GM21717 (cell line): ENCODE measurements at regions not wholly inside any gene's neighbourhood (a gene's known extent, or its start where the extent isn't known, plus 50 kb on each side); places are given as distances from the start of the nearest gene placed in this dataset.
"Not testable (repeated sequence)": the region's sequence is repeated elsewhere in the genome, so short reads cannot be mapped to it uniquely, and the experiment has no call there.

Experiments used
- ATAC-seq: cut with Tn5 transposase; IDR thresholded peaks from one replicate; pipeline ENCODE4 v1.9.1; 2021; ENCODE audit warnings: mild to moderate bottlenecking, moderate library complexity; ENCODE audit not compliant: unreplicated experiment

DNA sequence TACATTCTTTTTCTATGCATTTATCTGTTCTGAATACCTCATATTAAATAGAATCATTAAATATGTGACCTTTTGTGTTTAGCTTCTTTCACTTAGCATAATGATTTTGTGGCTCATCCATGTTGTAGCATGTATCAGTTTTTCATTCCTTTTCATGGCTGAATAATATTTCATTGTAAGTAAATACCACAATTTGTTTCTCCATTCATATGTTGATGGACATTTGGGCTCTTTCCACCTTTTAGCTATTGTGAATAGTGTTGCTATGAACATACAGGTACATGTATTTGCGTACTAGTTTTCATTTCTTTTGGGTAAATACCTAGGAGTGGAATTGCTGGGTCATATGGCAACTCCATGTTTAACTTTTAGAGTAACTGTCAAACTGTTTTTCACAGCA, 85.1 kb downstream of the GNL3L start:
- no peak for ATAC-seq

DNA sequence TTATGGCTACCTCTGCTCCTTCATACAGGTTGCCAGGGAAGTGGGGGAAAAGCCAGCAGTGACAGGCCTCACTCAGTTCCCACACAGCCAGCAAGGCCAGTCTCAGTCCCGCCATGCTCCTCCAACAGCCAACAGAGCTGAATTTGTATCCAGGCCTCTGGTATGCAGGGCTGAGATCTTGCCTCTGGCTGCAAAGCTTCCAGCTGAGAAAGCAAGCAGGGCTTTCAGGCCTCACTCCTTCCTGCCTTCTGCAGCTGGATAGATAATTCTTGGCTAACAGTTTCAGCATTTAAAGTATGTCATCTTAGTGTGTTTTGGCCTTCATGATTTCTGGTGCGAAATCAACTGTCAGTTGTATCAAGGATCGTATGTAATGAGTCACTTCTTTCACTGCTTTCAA, 103.6 kb downstream of the GNL3L start:
- no peak for ATAC-seq

DNA sequence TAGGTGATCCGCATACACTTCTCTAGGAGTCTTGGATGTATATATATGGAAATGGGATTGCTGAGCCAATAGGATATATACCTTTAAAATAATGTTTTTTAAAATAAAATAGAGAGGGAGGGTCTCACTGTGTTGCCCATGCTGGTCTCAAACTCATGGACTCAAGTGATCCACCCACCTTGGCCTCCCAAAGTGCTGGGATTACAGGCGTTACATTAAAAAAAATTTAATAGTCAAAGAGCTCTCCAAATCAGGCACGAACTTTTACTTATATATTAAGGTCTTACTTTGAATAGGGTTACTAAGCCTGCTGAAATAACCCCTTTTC, 109.0 kb downstream of the GNL3L start:
- no peak for ATAC-seq

DNA sequence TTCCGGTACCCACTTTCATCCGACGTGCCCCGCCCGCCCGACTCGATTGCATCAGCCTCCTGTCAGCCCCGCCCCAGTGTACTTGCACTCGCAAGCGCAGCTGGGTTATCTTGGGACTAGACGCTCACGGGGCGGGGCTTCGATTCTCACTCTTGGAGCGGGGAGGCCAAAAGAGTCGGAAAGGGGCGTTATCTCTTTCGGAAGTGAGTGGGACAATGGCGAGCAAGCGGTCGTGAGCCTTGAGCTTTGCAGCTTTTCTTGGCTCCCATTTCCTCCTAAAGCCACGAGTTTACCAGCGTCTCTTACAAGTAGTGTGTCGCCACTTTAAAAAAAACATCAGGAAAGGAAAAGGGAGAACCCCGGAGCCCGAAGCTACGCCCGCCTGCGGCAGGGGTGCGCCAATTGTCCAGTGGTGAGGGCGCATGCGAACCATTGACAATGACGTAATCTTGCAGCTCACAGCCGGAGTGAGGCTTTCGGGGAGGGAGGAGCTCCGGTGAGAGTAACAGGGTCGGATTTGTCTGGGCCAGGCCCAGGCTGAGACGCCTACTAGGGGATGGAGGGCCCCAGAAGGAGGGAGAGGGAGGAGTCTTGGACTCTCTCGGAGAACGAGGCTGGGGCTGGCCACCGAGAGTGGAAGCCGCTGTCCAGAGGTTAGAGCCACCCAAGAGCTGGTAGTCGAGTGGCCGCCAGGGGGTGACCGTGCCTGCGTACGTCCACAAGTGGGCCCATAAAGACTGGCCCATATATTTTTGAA, 109.5 kb downstream of the GNL3L start:
- peak; percentile 94 for ATAC-seq

DNA sequence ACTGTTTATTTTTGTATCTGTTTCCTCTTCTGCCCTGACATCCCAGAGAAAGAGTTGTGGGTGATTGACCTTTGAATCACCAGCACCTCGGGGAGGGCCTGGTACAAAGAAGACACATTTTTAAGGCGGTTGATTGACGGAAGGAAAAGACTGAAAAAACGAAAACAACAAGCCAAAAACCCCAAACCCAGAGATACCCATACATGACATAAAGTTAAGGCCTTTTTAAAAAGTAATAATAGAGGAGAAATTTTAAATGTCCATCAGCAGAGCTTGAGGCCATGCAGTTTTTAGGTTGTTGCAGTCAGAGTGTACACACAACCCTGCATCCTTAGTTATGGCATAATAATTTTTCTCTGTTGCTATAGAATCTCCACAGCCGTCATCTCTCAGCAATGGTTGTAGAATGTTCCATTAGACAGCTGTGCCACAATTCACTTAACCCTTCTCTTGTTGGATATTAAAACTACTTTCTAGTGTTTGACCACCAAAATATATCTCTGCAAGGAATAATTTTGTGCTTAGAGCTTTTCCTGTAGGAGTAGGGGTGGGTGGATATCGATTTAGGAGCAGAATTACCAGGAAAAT, 110.2 kb downstream of the GNL3L start:
- ATAC-seq = no peak

DNA sequence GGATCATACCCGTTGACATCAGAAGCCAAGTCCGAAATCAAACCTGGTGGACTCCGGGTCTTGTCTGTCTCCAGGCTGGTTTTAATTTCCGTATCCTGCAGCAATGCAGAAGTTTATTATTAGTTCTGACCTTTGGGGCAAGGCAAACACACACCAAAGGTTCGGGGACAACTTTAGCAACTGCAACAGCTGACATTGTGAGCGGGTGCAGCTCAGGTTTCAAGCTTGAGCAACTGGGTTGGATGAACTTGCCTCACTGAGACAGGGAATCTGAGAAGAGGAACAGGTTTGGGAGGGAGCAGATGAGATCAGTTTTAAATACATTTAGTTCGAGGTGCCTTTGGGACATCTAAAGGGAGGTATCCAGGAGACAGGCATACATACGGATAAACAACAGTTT, 110.7 kb downstream of the GNL3L start:
- ATAC-seq = no peak

DNA sequence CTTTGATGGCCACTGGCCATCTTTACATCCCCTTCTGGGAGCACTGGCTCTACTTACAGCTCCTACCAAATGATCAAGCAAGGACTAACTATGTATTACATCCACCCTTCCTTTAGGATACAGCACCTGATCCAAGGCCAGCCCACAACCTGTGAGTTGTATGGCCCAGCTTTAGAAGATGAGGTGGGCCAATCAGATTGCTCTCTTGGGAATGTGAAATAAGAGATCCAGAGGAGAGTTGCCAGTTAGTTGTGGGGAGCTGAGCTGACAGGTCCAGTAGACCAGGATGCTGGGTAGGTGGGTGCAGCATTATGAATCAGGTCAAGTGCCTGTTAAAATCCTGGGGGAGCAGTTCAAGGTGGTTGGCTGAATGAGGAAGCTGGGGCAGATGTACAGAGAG, 111.5 kb downstream of the GNL3L start:
- ATAC-seq = no peak

DNA sequence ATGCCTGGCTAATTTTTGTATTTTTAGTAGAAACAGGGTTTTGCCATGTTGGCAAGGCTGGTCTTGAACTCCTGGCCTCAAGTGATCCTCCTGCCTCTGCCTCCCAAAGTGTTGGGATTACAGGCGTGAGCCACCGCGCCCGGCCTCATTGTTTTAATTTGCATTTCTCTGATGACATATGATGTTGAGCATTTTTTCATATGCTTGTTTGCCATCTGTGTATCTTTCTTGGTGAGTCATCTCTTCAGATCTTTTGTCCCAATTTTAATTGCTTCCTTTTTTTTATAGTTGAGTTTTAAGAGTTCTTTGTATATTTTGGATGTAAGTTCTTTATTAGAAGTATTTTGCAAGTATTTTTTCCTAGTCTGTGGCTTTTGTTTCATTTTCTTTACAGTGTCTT, 117.6 kb downstream of the GNL3L start:
- not testable (repeated sequence) for ATAC-seq

DNA sequence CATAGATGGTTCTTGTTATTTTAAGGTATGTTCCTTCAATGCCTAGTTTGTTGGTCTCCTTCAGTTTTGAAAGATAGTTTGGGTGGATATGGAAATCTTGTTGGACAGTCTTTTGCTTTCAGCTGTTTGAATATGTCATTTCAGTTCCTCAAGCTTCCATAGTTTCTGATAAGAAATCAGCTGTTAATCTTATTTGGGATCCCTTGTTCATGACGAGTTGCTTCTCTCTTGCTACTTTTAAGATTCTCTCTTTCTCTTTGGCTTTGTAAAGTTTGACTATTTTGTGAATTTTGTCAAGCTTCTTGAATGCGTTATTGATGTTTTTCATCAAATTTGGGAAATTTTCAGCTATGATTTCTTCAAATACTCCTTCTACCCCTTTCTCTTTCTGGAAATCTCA, 129.5 kb downstream of the GNL3L start:
- ATAC-seq = no peak

DNA sequence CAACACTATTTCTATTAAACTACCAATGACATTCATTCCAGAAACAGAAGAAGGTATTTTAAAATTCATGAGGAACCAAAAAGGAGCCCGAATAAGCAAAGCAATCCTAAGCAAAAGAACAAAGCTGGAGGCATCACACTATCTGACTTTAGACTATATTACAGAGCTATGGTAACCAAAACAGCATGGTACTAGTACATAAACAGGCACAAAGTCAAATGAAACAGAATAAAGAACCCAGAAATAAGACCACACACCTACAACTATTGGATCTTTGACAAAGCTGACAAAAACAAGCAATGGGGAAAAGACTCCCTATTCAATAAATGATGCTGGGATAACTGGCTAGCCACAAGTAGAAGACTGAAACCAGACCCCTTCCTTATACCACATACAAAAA, 122.3 kb downstream of the ITIH6 start:
- no peak for ATAC-seq

DNA sequence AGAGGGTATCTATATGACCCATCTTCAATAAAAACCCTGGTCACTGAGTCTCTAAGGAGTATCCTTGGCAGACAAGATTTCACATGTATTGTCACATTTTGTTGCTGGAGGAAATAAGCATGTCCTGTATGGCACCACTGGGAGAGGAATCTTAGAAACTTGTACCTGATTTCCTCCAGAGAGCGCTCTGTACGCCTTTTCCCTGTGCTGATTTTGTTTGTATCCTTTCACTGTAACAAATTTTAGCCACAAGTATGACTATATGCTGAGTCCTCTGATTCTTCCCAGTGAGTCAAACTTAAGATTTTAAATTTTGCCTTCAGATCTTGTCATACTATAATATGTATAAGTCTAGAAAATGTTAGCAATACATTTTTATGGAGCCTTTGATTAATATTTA, 102.8 kb downstream of the ITIH6 start:
- ATAC-seq = no peak

DNA sequence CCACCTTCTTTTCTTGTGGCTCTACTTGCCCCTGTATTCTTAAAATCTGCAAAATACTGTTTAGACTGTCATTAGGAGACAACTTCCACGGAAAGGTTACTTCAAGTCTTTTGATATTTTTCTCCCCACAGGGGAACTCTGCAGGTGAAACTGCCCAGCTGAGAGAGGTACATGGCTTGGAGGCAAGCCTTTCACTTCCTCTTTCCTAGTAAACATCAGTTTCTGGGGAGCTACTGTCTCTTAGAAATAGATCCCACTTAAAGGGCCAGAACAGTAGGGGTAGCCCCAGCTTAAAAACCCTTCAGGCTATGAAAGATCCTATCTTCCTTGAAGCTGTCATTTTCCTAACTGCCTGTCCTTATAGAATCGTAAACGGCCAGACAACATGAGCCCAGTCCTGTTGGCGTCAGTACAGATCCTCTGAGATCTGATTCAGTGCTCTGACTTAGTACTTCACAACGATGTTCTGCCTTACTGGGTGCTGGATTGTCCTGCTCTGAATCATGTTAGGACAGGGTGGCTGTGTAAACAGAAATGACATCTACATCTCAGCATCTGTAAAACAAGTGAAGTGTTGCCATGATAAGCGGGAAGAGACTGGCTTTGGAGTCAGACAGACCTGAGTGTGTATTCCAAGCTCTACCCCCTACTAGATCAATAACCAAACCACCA, 102.1 kb downstream of the ITIH6 start:
- peak; percentile 95 for ATAC-seq
